Hematopoietic multipotent progenitor cell (in vitro differentiated cells): ENCODE measurements at regions not wholly inside any gene's neighbourhood (a gene's known extent, or its start where the extent isn't known, plus 50 kb on each side); places are given as distances from the start of the nearest gene placed in this dataset.
"Not testable (repeated sequence)": the region's sequence is repeated elsewhere in the genome, so short reads cannot be mapped to it uniquely, and the experiment has no call there.

Experiments
- DNase-seq, 3 donors: peaks; one replicate each; pipeline ENCODE4 v3.0.0-alpha.2; 2011 to 2015; ENCODE audit warnings: low read depth in 2 of 3, low spot score in 2 of 3

DNA sequence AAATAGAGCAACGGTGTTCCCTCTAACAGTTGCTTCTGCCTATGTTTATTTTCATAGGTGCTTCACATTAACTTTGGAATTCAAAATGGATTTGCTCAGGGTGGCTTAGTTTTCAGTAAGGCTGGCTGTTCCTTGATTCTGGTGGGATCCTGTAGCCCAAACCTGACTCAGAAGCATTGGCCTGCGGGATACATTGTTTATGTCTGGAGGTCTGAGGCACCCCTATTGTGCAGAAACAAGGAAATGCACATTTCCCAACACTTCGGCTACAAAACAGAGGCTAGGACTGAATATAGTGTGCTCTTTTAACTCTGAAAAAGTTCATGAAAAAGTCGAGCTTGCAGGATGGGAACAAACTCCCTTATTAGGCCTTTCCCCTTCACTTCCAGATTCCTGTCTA is 133.8 kb upstream of the F3 start:
- DNase-seq = no peak

DNA sequence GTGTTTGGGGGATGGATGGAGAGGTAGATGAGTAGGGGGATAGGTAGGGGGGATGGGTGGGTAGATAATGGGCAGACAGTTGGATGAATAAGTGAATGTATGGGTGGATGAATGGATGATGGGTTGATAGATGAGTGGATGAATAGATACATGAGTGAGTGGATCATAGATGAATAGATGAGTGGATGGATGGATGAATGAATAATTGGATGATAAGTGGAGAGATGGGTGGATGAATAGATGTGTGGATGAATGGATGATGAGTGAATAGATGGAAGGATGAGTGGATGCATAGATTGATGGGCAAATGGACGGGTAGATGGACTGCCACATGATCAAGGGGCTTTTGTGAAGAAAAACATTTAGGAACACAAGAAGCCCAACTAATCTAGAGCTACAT is 133.3 kb upstream of the F3 start:
- no peak for DNase-seq

DNA sequence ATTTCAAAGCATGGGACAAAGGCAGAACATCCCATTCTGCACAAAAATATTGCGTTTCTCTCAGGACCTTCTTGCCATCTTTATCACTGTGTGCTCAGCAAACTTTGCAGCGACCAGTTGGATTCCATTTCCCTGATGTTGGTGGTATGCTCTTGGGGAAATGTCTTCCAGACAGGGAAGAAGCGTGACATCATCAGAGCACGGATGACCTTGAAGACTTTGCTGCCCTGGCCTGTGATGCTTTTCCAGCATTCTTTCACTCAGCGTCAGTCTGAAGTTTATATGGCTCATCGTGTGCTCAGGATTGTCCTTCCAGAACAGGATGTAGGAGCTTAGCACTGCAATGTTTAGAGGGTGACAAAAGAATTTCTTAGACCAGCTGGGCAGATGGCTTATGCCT is 131.4 kb upstream of the F3 start:
- no peak for DNase-seq

DNA sequence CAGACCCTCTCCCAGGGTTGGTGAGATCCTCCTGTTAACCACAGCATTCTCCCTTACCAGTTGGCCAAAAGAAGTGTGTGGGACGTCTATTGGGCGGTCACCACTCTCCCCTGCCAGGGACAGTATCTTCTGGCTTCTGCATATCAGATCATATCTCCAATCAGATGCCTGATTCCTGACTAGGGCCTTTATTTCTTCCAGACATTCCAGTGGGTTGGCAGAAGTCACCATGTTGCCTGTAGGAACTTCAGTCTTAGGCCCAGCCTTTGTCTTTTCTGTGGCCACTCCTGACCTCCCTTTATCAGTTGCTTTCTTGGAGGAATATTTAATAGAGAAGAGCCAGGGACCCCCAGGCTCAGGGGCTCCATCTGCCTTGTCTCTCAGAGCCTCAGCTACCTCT is 130.4 kb upstream of the F3 start:
- DNase-seq = no peak

DNA sequence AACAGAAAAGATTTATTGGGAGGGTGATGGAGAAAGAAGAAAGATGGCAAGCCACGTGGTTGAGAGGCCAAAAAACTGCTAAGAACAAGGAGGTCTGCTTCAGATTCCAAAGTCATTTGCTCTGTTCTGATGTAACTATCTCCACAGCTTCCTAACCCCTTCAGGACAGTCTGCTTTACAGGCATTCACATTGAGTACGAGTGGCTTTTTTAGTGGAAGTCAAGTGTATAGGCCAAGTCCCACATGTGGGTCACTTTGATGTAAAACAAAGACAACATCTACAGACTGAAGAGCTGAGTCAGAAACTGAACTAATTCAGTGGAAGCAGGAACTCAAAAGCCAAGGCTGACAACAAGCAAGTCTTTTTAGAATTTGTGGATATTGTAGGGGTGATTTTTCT is 128.7 kb upstream of the F3 start:
- no peak for DNase-seq

DNA sequence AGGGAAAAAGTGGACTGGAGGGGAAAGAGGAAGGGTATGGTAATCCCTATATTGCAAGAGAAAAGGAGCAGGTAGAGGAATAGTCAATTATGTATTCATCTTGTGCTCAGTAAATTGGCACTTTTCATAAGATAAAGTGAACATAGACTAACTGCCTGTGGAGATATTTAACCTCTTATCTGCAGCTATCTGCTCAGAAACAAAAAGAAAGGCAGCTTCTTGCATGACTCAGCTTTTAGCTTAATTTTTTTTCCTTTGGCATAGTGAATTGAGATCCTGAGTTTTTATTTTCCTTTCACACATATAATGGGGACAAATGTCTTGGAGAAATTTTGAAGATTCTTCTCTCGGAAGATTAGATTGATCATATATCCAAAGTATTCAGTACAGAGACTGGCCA is 127.6 kb upstream of the F3 start:
- DNase-seq = peak in 1 of 3 donors; percentile 11

DNA sequence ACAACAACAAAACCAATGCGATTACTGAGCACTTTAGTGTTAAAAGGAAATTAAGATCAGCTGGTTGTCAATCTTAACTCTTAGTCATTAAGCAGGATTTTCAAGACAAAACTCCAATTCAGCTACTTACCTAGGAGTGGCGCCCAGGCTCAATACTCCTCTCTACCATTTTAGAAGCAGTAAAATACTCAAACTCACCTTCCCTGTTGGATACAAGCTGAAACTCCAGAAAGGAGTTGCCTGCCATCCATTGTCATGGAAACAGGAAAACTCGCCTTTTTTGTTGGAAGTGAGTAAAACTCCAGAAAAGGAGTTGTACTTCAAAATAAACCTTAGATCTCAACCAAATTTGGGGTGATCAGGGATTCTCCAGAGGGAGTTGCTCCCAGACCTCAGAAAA is 127.0 kb upstream of the F3 start:
- DNase-seq = no peak

DNA sequence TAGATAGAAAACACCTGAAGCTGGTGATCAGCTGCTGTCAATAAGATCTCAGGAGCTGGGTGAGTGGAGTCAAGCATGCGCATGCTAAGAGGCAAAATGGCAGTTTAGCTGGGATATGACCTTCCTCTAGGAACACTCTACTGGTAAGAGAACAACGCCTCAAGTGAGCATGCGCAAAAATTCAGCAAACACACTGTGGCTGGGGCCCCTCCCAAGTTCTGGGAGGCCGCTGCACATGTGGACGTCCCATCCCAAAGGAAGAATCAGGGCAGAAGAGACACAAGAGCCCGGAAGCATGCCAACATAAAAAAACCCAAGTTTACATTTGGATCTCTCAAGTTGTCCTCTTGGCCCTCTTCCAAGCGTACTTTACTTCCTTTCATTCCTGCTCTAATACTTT is 126.3 kb upstream of the F3 start:
- no peak for DNase-seq

DNA sequence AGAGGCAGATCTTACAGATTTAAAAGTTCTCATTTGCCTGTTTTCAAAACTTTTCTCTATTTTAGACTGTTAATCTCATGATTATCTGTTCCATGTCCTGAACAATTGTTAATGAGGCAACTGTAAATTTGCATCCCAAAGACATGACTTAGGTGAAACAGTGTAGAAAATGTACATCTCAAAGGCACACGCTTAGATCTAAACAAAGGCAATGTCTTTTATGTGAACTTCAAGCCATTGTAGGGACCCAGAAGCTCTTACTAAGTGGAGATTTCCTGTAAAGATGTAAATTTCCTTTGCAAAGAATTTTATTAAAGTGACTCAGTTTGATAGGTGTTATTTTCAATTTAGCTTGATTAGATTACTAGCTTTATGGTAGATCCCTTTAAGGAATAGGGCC is 125.2 kb upstream of the F3 start:
- DNase-seq = no peak

DNA sequence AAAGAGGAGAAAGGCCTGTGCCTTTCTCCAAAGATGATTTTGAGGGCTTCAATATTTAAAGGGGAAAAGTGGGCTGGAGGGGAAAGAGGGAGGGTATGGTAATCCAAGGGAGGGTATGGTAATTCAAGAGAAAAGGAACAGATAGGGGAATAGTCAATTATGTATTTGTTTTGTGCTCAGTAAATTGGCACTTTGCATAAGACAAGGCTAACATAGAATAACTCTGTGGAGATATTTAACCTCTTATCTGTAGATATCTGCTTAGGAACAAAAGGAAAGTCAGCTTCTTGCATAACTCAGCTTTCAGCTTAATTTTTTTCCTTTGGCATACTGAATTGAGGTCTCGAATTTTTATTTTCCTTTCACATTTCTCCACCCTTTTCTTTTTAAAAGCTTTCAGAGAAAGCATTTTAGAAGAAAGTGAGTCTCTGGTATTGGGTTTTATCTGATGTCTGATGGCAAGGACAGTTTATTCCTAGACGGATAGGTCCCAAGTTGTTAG is 119.9 kb upstream of the F3 start:
- DNase-seq = no peak

DNA sequence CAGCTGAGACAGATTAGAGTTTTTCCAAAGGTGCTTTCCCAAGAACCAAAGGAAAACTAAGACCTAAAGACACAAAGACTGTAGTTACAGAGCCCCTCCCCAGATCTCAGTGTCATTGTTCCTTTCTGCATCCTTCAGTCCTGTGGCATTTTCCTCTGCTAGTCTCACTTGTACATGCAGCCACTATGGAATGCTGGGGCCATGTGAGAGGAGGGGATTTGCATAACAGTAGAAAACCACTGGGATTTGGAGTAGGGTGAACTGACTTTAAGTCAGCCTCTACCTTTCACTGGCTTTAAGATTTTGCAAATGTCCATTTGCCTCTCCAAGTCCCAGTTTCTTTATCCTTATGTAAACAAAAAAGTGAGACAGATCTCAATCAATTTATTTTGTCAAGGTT is 119.4 kb upstream of the F3 start:
- DNase-seq = no peak

DNA sequence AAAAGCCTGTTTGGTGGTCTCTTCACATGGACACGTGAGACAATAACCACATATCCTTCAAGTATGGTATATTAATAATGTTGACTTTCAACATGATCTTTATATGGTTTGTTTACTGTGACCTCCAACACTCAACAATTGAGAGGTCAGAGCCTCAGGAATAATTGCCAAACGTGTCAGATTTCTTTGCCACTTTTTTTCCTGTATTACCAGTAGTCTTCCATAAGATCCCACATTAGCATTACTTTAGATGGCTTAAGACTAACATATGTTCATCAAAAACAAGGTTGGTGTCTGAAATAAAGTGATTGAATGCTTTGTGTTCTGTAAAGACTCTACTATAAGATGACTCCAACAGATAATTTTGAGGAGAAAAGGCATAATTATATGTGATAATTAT is 118.7 kb upstream of the F3 start:
- DNase-seq = no peak

DNA sequence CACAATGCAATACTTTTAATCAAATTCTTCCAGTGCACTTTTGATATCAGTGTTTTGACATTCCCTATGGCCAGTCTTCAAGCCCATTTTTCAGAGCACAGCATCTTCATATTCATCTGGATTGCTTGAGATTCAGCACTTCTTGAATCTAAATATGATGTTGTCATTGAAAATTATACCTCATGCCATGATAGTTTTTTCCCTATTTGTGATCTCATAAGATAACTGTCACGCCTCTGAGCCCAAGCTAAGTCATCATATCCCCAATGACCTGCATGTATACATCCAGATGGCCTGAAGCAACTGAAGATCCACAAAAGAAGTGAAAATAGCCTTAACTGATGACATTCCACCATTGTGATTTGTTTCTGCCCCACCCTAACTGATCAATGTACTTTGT is 117.6 kb upstream of the F3 start:
- DNase-seq = not testable (repeated sequence)

DNA sequence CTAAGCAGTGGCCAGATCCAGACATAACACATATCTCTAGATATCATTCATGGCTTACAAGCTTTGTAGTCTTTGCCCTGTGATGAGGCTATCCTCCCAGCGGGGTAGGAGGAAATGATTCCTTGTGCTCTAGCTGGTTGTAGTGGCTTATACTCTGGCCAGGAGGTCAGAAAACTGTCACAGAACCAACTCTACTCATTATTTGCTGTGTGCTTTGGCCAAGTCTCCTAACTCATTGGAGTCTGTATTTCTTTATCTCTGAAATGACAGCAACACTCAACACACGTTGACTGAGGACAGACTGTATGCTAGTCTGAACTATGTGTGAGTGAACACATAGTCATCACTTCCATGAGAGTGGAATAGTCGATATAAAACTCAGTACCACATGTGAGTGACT is 116.7 kb upstream of the F3 start:
- no peak for DNase-seq

DNA sequence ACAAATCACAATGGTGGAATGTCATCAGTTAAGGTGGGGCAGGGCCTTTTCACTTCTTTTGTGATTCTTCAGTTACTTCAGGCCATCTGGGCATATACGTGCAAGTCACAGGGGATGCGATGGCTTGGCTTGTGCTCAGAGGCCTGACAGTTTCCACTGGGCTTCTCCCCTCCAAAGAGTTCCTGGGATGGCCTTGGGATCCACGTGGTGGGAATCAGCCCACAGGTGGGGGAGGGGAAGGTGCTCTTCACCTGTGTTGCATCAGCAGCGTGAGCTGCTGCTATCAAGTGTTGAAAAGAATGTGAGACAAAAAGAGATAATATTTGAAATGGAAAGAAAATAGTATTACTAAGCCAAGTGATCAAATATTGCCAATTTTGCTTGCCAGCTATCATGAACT is 116.2 kb upstream of the F3 start:
- not testable (repeated sequence) for DNase-seq

DNA sequence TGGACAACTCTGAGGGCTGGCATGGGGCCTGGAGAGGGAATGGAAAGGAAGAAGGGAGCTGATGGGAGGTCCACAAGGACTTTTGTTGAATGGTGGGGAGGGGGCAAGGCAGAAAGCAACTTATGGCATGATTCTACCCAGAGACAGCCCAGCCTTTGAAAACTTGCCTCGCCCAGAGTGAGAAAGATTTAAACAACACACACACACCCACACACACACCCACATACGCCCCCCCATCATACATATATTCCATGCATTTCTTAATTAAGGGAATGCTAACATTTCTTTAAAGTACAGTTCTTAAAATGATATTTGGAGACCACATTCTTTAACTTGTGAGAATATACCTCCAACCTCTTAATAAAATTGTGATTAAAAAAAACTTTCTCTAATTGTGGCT is 115.4 kb upstream of the F3 start:
- DNase-seq = no peak

DNA sequence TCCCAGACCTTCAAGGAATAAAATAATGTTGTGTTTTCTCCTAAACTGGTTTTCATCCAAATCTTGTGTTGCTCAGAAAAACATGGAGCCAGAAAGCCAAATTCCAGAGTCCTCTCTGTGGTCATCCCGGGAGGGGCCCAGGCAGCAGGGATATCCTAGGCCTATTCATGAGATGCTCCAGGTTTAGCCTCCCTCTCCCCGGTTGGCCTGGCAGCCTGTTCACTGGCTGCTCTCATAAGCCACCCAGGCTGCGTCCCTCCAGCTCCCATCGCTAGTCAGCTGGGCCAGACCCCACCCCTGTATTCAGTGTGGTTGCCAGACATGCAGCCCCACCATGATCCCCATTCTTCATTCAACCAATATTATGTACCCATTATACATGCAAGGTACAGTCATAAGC is 113.4 kb upstream of the F3 start:
- no peak for DNase-seq

DNA sequence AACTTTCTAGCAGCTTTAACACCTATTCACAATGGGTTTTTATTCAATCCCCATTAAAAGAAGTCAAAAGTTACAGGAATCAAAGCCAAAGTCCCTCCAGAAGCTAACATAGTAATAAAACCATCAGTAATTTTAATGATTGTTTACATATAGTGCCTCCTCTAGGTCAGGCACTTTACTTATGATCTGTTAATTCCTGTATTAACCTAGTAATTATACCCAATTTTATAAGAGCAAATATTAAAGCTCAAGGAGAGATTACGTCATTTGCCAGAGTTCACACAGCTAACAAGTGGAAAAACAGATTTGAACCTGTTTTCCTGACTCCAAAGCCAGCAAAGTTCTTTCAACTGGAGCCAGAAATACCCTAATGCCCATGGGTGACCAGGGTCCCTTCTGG is 112.9 kb upstream of the F3 start:
- no peak for DNase-seq

DNA sequence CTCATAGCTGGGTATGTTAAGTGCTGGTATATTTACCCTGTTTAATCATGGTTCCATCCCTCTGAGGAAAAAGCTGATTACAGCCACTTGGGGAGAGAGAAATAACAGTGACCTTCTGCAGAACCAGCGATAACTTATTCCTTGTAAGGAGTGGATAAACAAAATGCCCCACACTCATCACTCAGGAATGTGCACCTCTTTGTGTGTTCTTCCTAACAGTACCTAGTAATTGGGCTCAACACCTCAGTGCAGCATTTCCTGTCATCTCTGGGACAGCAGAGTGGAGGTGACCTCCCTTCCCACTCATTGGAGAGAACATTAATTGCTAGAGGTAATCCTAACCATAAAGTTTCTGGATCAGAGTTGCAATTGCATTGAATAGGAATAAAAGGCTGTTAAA is 112.5 kb upstream of the F3 start:
- DNase-seq = no peak

DNA sequence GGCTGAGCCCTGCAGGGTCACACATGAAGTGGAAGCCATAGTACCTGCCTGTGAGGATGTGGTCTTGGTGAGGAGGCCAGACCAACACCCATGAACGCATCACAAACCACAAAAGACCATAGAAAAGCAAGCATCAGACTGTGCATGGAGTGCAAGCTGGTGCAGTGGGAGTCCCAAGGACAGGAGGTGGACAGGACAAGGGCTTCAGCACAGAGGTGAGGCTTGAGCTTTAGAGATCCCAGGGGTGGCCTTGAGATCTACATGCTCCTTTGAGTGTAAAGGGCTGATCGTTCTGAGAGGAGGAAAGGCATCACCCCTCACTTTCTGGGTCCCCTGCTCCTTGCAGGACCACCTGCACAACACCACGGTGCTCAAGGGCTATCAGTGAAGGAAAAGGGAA is 111.9 kb upstream of the F3 start:
- no peak for DNase-seq

DNA sequence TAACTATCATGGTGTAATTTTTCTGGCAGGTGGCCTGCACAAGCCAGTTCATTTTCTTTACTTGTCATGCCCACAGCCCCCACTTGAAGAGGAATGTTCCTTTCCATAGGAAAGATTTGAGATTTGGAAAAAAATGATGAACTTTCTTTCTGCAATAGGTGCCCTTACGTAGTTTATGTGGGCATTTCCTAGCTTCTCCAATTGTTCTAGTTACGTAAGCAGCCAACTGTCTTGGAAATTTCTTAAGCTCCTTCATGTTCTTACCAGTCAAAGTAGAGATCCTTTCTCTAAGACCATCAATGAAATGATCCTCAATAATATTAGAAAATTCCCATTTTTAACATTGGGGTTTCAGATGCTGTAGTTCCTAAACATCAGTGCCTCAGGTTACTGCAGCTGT is 109.5 kb upstream of the F3 start:
- no peak for DNase-seq

DNA sequence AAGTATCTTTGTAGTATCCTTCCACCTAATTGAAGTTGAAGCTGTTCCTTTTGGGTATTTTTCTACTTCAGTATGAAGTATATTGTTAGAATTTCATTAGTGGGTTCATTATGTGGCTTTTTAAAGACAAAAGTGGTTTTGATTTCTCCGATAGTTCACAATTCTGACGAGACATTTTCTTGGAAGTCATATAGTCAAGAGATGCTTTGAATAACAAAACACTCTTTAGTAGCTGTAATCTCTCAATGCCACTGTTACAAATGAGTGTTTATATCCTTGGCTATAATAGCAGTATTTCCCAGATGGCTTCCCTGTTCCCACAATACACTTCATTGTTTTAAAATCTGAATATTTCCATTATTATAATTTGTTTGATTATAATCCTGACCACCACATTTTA is 108.7 kb upstream of the F3 start:
- no peak for DNase-seq

DNA sequence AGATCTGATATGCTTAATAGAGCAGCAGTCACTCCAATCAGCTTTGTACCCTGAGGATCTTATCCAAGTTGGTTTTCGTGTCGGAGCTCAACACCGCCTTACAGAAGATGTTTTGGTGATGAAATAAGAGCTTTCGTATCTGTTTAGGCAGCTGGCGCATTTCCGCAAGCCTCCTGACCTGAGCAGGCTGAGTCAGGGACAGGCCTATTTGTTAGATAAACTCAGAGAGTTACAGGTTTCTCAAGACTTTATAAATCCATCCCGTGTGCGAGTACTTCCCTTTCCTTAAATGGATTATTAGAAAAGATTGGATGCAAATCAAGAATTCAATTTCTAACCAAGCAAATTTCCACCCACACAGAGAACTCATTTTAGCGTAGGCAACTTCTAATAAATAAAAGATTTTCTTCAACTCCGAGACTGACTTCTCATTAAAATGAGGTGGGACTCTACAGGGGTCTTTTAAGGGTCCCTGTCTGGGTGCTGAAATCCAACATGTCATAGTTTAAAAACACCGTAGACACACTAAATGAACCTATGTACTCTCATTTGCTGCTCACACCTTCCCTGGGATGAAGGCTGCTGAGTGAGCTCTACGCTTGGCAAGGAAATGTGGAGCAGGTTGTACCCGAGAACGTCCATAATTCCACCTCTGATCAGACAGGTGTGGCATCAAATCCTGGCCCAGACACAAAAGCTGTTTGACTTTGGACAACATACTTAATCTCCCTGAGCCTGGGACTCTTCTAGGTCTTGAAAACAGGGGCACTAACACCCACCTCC is 106.9 kb upstream of the F3 start:
- no peak for DNase-seq
